ENCODE measurements at regions not wholly inside any gene's neighbourhood (a gene's known extent, or its start where the extent isn't known, plus 50 kb on each side); places are given as distances from the start of the nearest gene placed in this dataset.

- H3K9me3 ChIP-seq (ENCODE audit: control insufficient read depth in 4 of 4, insufficient read depth in 3 of 4, low read length in 3 of 4): no peaks in the 10 kb centered on the region
Measured at GRCh38 chr12:77377622-77378021, 312.3 kb upstream of the E2F7 start.

GRCh38 chr12:77377116-77377515 lies 311.7 kb upstream of the E2F7 start:
- Histone ChIP-seq H3K4me1 (ENCODE audit: control insufficient read depth in 5 of 5, insufficient read depth in 5 of 5, low read length in 5 of 5) (peaks cover 0 to 3% (median 0%) of the 10 kb centered on the region in 5 donors), H3K27ac (ENCODE audit: low read depth in 1 of 2, low read length in 1 of 2) (no peak overlapping the region), H3K9ac (ENCODE audit: insufficient read depth in 1 of 2, low read length in 2 of 2) (no peak overlapping the region), H3K9me3 (ENCODE audit: control insufficient read depth in 4 of 4, insufficient read depth in 3 of 4, low read length in 3 of 4) (no peaks in the 10 kb centered on the region), H3K4me3 (no peak overlapping the region), H3K36me3 (ENCODE audit: control insufficient read depth in 4 of 4, insufficient read depth in 4 of 4, low read length in 4 of 4) (no peaks in the 10 kb centered on the region), H3K27me3 (ENCODE audit: control insufficient read depth in 3 of 3, insufficient read depth in 3 of 3, low read length in 2 of 3) (no peaks in the 10 kb centered on the region)
- WGBS, 2 donors: 50 to 57% methylated on average over 1 of the region's 1 CpG
- ATAC-seq (ENCODE audit: insufficient read depth, low FRiP score) (no peak), DNase-seq (no peak)
- TF ChIP-seq CTCF (IDR thresholded peaks at IDR 0.05; ENCODE audit: control extremely low read depth, extremely low read depth): no peak

More at GRCh38 chr12:77377622-77378021, 312.3 kb upstream of the E2F7 start:
- no peak for TF ChIP-seq CTCF (IDR thresholded peaks at IDR 0.05; ENCODE audit: control extremely low read depth, extremely low read depth)
- WGBS, 2 donors: 90 to 93% methylated on average over 6 of the region's 6 CpGs
- no peak overlapping the region for H3K4me3 ChIP-seq
- ATAC-seq (ENCODE audit: insufficient read depth, low FRiP score): no peak
- no peak overlapping the region for H3K27ac ChIP-seq (ENCODE audit: low read depth in 1 of 2, low read length in 1 of 2)
- H3K4me1 ChIP-seq (ENCODE audit: control insufficient read depth in 5 of 5, insufficient read depth in 5 of 5, low read length in 5 of 5): peaks cover 0 to 3% (median 0%) of the 10 kb centered on the region in 5 donors
- no peak for DNase-seq
- no peak overlapping the region for H3K9ac ChIP-seq (ENCODE audit: insufficient read depth in 1 of 2, low read length in 2 of 2)
- no peaks in the 10 kb centered on the region for H3K36me3 ChIP-seq (ENCODE audit: control insufficient read depth in 4 of 4, insufficient read depth in 4 of 4, low read length in 4 of 4)
- H3K27me3 ChIP-seq (ENCODE audit: control insufficient read depth in 3 of 3, insufficient read depth in 3 of 3, low read length in 2 of 3): no peaks in the 10 kb centered on the region

- Histone ChIP-seq H3K4me1 (ENCODE audit: control insufficient read depth in 5 of 5, insufficient read depth in 5 of 5, low read length in 5 of 5) (peaks cover 0 to 3% (median 0%) of the 10 kb centered on the region in 5 donors), H3K4me3 (no peak overlapping the region), H3K9ac (ENCODE audit: insufficient read depth in 1 of 2, low read length in 2 of 2) (no peak overlapping the region), H3K27me3 (ENCODE audit: control insufficient read depth in 3 of 3, insufficient read depth in 3 of 3, low read length in 2 of 3) (no peaks in the 10 kb centered on the region), H3K27ac (ENCODE audit: low read depth in 1 of 2, low read length in 1 of 2) (no peak overlapping the region), H3K36me3 (ENCODE audit: control insufficient read depth in 4 of 4, insufficient read depth in 4 of 4, low read length in 4 of 4) (no peaks in the 10 kb centered on the region), H3K9me3 (ENCODE audit: control insufficient read depth in 4 of 4, insufficient read depth in 3 of 4, low read length in 3 of 4) (no peaks in the 10 kb centered on the region)
- 55 to 65% methylated on average over 1 of the region's 1 CpG for WGBS, 2 donors
- ATAC-seq (ENCODE audit: insufficient read depth, low FRiP score): no peak
- no peak for TF ChIP-seq CTCF (IDR thresholded peaks at IDR 0.05; ENCODE audit: control extremely low read depth, extremely low read depth)
- no peak for DNase-seq
Measured at GRCh38 chr12:77374673-77375072, 309.3 kb upstream of the E2F7 start.

GRCh38 chr12:77372494-77372893 lies 307.1 kb upstream of the E2F7 start:
- DNase-seq (no peak), ATAC-seq (ENCODE audit: insufficient read depth, low FRiP score) (no peak)
- Histone ChIP-seq H3K4me3 (no peak overlapping the region), H3K27me3 (ENCODE audit: control insufficient read depth in 3 of 3, insufficient read depth in 3 of 3, low read length in 2 of 3) (no peaks in the 10 kb centered on the region), H3K9ac (ENCODE audit: insufficient read depth in 1 of 2, low read length in 2 of 2) (no peak overlapping the region), H3K27ac (ENCODE audit: low read depth in 1 of 2, low read length in 1 of 2) (no peak overlapping the region), H3K36me3 (ENCODE audit: control insufficient read depth in 4 of 4, insufficient read depth in 4 of 4, low read length in 4 of 4) (no peaks in the 10 kb centered on the region), H3K4me1 (ENCODE audit: control insufficient read depth in 5 of 5, insufficient read depth in 5 of 5, low read length in 5 of 5) (peaks cover 0 to 3% (median 0%) of the 10 kb centered on the region in 5 donors), H3K9me3 (ENCODE audit: control insufficient read depth in 4 of 4, insufficient read depth in 3 of 4, low read length in 3 of 4) (no peaks in the 10 kb centered on the region)
- TF ChIP-seq CTCF (IDR thresholded peaks at IDR 0.05; ENCODE audit: control extremely low read depth, extremely low read depth): no peak
- WGBS, 2 donors: 58 to 63% methylated on average over 1 of the region's 1 CpG

Data from lung (tissue), 11 donors.